ENCODE measurements at regions not wholly inside any gene's neighbourhood (a gene's known extent, or its start where the extent isn't known, plus 50 kb on each side); places are given as distances from the start of the nearest gene placed in this dataset.
"Not testable (repeated sequence)": the region's sequence is repeated elsewhere in the genome, so short reads cannot be mapped to it uniquely, and the experiment has no call there.

GRCh38 chr2:57621122-57621663 is 425.4 kb upstream of the VRK2 start:
- no peak for DNase-seq

- no peak for DNase-seq
Observed at GRCh38 chr2:57622009-57622408, 424.6 kb upstream of the VRK2 start.

GRCh38 chr2:57656198-57656597 is 390.4 kb upstream of the VRK2 start:
- DNase-seq: no peak

- no peak for DNase-seq
Observed at GRCh38 chr2:57669570-57669969, 377.0 kb upstream of the VRK2 start.

GRCh38 chr2:57674025-57674424 is 372.6 kb upstream of the VRK2 start:
- DNase-seq: no peak

- no peak for DNase-seq
Observed at GRCh38 chr2:57674743-57675142, 371.9 kb upstream of the VRK2 start.

DNA sequence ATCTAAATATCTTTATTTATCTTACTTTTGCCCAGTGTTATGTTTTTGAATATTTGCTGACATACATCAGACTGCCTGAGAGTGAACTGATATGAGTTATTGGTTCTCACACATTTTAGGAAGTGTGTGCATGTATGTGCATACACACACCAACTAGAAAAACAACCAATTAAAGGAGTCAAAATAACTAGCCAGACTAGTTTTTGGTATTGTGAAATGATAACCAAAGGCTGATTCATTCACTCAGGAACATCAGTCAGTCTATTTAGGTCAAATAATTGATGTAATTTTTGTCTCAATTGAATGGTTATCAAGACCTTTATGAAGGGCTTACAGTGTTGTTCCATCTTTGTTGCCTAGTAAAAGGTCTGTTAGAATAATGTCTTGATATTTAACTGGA is 369.3 kb upstream of the VRK2 start:
- DNase-seq: no peak

- DNase-seq: no peak
Observed at GRCh38 chr2:57681650-57682049, 365.0 kb upstream of the VRK2 start.

GRCh38 chr2:57685032-57685431 is 361.6 kb upstream of the VRK2 start:
- no peak for DNase-seq

DNA sequence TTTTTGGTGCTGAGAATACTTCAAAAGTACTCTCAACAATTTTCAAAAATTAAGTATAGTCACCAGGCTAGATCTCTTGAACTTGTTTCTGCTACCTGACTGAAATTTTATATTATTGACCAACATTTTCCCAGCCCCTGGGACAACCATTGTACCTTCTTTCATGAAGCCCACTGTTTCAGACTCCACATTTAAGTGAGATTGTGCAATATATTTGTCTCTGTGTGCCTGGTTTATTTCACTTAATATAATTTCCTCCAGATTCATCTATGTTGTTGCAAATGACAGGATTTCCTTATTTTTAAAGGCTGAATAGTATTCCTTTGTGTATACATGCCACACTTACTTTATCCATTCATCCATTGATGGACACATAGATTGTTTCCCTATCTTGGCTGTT is 354.2 kb upstream of the VRK2 start:
- DNase-seq: no peak

- no peak for DNase-seq
Observed at GRCh38 chr2:57693177-57693576, 353.4 kb upstream of the VRK2 start.

- no peak for DNase-seq
Observed at GRCh38 chr2:57693965-57694364, 352.6 kb upstream of the VRK2 start.

GRCh38 chr2:57696016-57696415 is 350.6 kb upstream of the VRK2 start:
- DNase-seq: no peak

DNA sequence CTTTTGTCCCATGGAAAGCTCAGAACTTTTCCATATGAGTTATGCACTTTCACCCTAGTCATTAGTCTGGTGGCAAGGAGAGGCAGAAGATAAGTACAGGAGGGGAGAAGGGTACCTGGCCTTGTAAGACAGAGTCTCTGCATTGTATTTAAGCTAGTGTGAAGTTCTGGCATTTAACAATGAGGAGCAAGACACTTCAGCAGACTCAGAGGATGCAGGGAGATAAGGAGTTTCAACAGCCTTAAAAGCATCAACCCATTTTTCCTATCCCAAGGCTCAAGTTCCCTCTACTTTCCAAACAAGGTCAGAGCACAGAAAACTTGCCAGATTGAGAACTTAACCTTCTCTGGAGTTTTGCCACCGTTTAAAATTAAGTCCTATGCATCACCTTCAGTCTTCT is 348.2 kb upstream of the VRK2 start:
- no peak for DNase-seq

GRCh38 chr2:57698935-57699449 is 347.6 kb upstream of the VRK2 start:
- no peak for DNase-seq

DNA sequence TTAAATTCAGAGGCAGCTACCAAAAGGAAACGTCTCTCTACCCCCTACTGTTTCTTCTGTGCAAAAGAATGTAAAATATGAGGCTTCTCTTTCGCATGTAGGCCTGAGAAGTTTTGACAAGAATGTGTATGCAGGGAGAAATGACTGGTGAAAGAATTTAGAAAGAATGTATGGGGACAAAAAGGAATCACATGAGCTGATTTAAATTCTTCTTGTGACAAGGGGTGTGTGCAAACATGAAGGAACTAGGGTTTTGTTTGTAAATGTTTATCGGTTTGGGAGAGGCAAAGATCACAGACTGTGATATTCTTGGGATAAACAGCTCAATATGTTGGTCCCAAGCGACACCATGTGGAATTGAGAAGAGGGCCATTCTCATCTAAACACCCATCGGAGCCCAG is 345.2 kb upstream of the VRK2 start:
- no peak for DNase-seq

- DNase-seq: no peak
Observed at GRCh38 chr2:57703407-57703806, 343.2 kb upstream of the VRK2 start.

- not testable (repeated sequence) for DNase-seq
Observed at GRCh38 chr2:57707794-57708193, 338.8 kb upstream of the VRK2 start.

DNA sequence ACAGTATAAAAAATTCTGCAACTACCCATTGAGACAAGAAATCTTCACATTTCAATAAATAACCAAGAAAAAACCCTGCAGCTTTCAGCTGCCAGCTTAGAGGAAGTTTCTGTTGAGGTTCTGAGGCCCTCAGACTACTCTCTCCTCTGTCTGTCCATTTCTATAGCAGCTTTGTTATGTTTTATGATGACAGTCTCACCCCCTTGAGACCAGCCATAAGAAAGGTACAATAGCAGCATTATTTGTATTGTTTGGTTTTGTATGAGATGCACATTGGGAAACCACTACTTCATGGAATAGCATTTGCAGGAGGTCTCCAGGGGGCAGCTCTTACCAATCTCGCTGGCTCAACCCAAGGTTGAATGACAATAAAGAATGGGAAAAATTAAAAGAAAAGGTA is 334.6 kb upstream of the VRK2 start:
- no peak for DNase-seq

- DNase-seq: peak; percentile 24
Observed at GRCh38 chr2:57720728-57721627, 325.6 kb upstream of the VRK2 start.

GRCh38 chr2:57725337-57725947 is 321.2 kb upstream of the VRK2 start:
- no peak for DNase-seq

GRCh38 chr2:57726294-57726693 is 320.3 kb upstream of the VRK2 start:
- DNase-seq: no peak

DNA sequence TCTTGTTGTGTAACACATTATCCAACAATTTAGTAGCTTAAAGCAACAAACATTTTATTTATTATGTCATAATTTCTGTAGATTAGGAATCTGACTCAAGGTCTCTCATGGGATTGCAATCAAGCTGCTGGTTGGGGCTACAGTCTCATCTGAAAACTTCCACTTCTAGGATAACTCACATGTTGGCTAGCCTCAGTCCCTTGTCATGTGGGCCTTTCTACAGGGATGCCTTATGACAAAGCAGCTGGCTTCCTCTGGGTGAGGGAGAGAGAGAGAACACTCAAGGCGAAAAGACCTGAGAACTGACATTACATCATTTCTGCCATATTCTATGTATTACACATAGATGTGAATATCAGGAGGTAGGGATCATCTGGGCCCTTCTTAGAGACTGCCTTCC is 317.9 kb upstream of the VRK2 start:
- DNase-seq: no peak

DNA sequence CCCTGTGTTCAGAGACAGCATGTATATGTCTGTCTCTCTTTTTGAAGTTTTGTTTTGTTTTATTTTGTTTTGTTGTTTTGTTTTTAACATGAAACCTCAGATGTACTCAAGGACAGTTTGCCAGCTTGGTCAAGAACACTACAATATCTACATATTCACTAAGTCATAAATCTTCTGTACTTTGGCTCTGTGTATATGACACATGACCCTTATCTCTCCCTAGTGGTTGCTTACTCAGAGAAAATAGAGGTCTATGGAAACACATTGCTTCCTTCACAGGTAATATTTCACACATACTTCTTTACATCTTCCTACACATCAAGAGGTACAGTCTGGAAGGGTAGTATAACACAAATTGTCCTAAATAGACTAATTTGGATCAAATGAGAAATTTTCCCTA is 312.6 kb upstream of the VRK2 start:
- DNase-seq: no peak

All from CD4-positive, alpha-beta T cell treated with Interleukin-12 subunit alpha and Interleukin-12 subunit beta, for 1 hour (primary cell).